Large intestine (tissue), 3 donors: ENCODE measurements at regions not wholly inside any gene's neighbourhood (a gene's known extent, or its start where the extent isn't known, plus 50 kb on each side); places are given as distances from the start of the nearest gene placed in this dataset.

Experiments
- DNase-seq, 2 donors: peaks; one replicate each; pipeline versions ENCODE4 v3.0.0 to v3.0.0-alpha.2; 2013
- H3K27ac ChIP-seq: one replicate; pipeline ENCODE4 v1.5.1; 2013; ENCODE audit warnings: low read length
- H3K27me3 ChIP-seq: 2 replicates; pipeline ENCODE4 v1.6.1; 2013; ENCODE audit warnings: low read length; ENCODE audit not compliant: control insufficient read depth, insufficient read depth
- H3K36me3 ChIP-seq: 2 replicates; pipeline ENCODE4 v1.6.1; 2013; ENCODE audit warnings: low read length; ENCODE audit not compliant: control insufficient read depth, insufficient read depth
- H3K4me1 ChIP-seq: one replicate; pipeline ENCODE4 v1.6.1; 2013; ENCODE audit warnings: low read length; ENCODE audit not compliant: control insufficient read depth, insufficient read depth
- H3K4me3 ChIP-seq: one replicate; pipeline ENCODE4 v1.5.1; 2013; ENCODE audit warnings: low read length
- H3K9me3 ChIP-seq: one replicate; pipeline ENCODE4 v1.6.1; 2013; ENCODE audit warnings: mild to moderate bottlenecking, low read depth, low read length, moderate library complexity; ENCODE audit not compliant: control insufficient read depth
- WGBS: methylation state at CpG from one replicate; pipeline ENCODE4 v1.1.5; 2013; ENCODE audit warnings: low lambda C conversion rate; ENCODE audit not compliant: insufficient coverage; 5-methylcytosine and 5-hydroxymethylcytosine counted together

DNA sequence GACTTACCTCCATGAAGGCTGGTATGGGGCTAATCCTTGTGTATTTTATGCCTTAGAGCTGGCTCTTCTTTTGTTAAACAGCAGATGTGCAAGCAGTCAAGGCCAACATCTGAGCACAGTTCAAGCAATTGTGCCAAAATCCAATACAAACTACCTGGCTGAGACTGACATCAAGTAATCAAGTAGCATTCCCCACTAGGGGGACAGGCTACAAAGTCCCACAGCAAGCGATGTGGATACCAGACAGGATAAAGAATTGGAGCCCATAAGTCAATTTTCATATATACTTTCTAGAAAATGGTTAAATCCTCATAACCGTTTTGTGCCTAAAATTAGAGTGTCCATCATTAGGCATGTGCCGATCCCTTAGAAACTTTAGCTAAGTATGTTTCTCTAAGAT, 675.8 kb downstream of the DIAPH3 start:
- no peak overlapping the region for H3K4me3 ChIP-seq
- DNase-seq, result no peak
- no peaks in the 10 kb centered on the region for H3K4me1 ChIP-seq
- H3K9me3 ChIP-seq, result no peaks in the 10 kb centered on the region
- no peak overlapping the region for H3K27ac ChIP-seq
- no peaks in the 10 kb centered on the region for H3K36me3 ChIP-seq
- peaks cover 2% of the 10 kb centered on the region for H3K27me3 ChIP-seq
- WGBS, result 100% methylated on average over 2 of the region's 3 CpGs

DNA sequence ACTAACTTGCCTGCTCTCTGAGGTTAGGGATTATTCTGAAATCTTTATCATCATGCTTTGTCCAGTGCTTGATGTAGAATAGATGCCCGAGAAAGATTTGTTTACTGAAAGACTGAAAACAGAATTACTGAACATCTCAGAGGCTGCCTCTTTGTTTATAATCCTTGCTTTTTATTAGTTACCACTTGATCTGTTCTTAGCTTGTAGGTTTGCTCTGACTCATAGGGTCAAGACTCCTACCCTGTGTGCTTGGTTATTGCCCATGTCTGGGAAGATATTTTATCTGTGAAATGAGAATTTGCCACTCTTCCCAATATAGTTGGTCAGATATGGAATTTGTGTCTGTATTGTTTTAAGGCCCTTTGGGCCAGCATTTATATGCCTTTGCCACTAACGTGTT, 675.3 kb downstream of the DIAPH3 start:
- Histone ChIP-seq H3K4me1 (no peaks in the 10 kb centered on the region), H3K4me3 (no peak overlapping the region), H3K36me3 (no peaks in the 10 kb centered on the region), H3K9me3 (no peaks in the 10 kb centered on the region), H3K27me3 (peaks cover 2% of the 10 kb centered on the region), H3K27ac (no peak overlapping the region)
- WGBS, result 17% methylated on average over 1 of the region's 2 CpGs
- no peak for DNase-seq

DNA sequence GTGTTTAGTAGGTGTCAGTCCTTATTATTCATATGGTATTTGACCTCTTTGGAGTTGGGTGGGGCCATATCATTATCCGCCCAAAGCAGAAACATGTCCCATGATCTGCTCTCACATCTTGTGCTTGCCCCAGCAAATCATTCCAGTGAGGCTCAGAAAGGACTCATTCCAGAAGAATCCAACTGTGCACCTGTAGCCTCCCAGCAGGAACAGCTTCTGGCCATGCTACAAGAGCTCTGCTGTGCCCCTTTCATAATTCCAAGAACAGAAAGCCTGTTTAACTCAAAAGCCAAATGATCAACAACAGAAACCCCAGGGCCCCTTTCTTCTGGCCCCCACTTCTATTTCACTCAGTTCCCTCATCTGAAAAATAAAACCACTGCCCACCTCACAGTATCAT, 673.1 kb downstream of the DIAPH3 start:
- WGBS, result no CpG with 5 or more reads among the region's 1 CpG
- H3K9me3 ChIP-seq, result no peaks in the 10 kb centered on the region
- no peak for DNase-seq
- H3K27ac ChIP-seq, result no peak overlapping the region
- H3K27me3 ChIP-seq, result peaks cover 2% of the 10 kb centered on the region
- no peaks in the 10 kb centered on the region for H3K4me1 ChIP-seq
- H3K36me3 ChIP-seq, result no peaks in the 10 kb centered on the region
- no peak overlapping the region for H3K4me3 ChIP-seq

DNA sequence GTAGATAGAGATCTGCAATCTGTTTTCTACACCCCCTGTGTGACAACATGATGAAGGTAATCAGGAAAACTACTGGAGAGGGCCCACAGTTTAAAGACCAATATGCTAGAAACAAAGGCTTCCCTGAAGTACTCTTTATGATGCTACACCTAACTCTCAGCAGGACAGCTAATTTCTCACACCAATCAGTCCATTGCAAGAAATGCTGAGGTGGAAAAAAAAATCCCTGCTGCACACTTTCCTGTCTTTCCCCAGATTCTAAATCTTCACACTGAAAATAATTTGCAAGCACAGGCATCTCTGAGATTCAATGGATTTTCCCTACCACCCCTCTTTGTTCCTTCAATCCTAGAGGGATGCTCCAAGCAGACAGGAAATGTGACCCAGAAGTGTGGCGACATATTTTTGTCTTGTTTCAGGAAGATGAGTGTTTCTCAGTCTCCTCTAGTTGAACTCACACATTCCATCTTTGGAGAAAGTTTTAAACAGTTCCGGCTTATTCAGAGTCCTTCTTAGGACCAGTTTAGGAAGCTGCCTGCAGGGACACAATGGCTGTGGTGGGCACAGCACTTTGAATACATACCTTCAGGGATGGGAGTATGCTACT, 671.6 kb downstream of the DIAPH3 start:
- no peaks in the 10 kb centered on the region for H3K36me3 ChIP-seq
- no peak for DNase-seq
- WGBS, result no CpG with 5 or more reads among the region's 2 CpGs

DNA sequence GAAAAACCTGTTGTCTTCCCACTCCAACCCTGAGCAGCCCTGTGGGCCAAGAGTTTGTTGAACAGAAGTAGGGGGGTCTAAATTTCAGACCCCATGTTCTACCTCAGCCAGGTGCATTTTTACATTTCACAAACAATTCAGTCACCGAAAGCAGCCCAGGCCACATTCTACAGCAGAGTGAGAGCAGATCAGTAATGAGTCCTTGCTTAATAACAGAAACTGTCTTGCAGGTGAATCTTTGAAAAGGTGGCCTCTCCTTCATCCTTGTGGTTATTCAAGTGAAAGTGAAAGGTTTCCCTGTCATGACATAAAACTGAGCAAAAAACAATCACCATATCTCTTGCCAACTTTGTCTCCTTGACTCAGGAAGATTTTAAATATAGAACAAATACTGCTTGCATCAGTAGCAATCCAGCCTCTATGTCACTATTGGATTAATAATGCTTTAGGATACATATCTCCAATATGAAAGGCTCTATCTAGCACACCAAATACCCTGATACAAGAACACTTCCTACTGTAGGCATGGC, 670.2 kb downstream of the DIAPH3 start:
- peaks cover 2% of the 10 kb centered on the region for H3K27me3 ChIP-seq
- no peak for DNase-seq
- H3K9me3 ChIP-seq, result no peaks in the 10 kb centered on the region
- no peak overlapping the region for H3K27ac ChIP-seq
- no CpG with 5 or more reads among the region's 1 CpG for WGBS
- no peaks in the 10 kb centered on the region for H3K36me3 ChIP-seq
- H3K4me3 ChIP-seq, result no peak overlapping the region
- no peaks in the 10 kb centered on the region for H3K4me1 ChIP-seq

More for the DNA sequence above, 671.6 kb downstream of the DIAPH3 start:
- Histone ChIP-seq H3K27ac (no peak overlapping the region), H3K27me3 (peaks cover 2% of the 10 kb centered on the region), H3K9me3 (no peaks in the 10 kb centered on the region), H3K4me3 (no peak overlapping the region), H3K4me1 (no peaks in the 10 kb centered on the region)

DNA sequence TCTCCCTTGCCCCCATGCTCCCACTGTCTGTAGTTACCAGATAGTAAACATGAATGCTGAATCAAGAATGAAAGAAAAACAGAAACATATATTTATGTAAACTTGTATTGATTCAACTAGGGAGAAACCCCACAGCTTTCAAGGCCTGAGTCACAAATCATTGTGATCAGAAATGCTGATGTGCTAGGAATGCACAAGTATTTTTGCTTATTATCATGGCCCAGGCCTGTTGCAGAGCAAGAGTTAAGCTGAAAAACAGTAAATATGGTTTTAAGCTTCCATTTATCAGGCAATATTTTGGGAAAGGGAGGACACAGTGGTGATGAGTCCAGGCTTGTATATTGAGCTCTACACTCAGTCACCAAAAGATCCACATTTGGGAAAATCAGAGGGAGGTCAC, 669.6 kb downstream of the DIAPH3 start:
- peaks cover 2% of the 10 kb centered on the region for H3K27me3 ChIP-seq

DNA sequence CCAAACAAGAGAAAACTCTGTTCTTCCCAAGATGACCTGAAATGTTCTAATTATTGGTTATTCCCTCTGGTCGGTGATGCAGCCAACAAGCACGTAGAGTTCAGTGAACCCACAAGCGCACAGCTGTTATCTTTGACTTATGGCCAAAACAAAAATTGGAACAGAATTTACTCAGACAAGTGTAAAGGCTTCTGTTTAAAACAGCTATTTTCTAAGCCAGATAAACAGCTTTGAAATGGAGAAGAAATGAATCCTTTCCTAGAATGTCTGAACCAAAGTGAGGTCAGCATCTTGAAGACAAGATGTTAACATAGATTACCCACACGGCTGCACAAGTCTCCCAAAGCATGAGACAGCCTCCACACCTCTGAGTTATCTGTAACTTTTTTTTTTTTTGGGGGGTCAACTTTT, 669.2 kb downstream of the DIAPH3 start:
- Histone ChIP-seq H3K36me3 (no peaks in the 10 kb centered on the region), H3K27ac (no peak overlapping the region), H3K9me3 (no peaks in the 10 kb centered on the region), H3K4me3 (no peak overlapping the region), H3K27me3 (peaks cover 2% of the 10 kb centered on the region), H3K4me1 (no peaks in the 10 kb centered on the region)
- WGBS, result no CpG with 5 or more reads among the region's 4 CpGs
- DNase-seq, result peak in 1 of 2 donors; percentile 16

More for the DNA sequence above, 669.6 kb downstream of the DIAPH3 start:
- Histone ChIP-seq H3K9me3 (no peaks in the 10 kb centered on the region), H3K4me1 (no peaks in the 10 kb centered on the region), H3K4me3 (no peak overlapping the region), H3K36me3 (no peaks in the 10 kb centered on the region), H3K27ac (no peak overlapping the region)
- no peak for DNase-seq

DNA sequence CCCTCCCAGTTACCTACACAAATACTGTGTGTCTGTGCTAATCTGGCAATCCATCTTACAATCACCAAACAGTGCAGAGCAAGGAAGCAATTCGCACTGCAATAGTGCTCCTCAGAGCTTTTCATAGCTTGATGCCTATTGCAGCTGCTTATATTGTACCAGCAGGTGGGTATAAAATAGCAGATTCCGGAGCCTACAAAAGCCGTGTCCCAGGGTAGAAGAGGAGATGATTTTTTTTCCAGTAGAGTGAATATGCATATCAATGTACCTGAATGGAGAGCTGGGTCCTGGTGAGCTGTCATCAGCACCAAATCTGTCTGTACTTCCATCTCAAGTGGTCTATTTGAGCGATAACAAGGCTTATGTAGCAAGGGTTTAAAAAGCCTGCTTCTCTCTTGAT, 668.4 kb downstream of the DIAPH3 start:
- Histone ChIP-seq H3K36me3 (no peaks in the 10 kb centered on the region), H3K27me3 (peaks cover 2% of the 10 kb centered on the region), H3K27ac (no peak overlapping the region), H3K4me3 (no peak overlapping the region), H3K4me1 (no peaks in the 10 kb centered on the region), H3K9me3 (no peaks in the 10 kb centered on the region)
- no peak for DNase-seq
- WGBS, result no CpG with 5 or more reads among the region's 4 CpGs

DNA sequence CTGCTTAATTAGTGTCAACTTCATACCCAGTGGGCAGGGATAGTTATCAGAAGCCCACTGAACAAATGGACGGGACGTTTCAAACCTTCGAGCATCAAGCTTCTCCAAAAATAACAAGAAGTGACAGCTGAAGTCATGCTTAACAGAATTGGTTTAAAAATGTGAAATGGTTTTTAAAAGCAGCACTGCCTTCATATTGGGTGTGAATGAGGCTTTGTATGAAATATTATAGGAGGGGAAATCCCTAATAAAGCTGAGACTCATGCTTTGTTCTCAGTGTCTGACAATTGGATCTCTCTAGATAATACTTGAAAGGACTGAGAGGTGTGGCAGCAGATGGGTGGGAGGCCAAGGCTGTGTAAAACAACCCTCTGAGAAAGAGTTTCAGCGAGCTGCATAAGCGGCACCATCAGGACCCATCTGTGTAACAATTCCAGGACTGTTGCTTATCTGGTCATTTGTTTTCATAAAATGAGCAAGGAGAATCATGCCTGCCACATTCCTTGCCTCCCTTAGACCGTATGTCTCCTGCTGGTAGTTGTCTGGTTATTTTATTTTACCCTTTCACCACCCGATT, 667.7 kb downstream of the DIAPH3 start:
- Histone ChIP-seq H3K36me3 (no peaks in the 10 kb centered on the region), H3K4me3 (no peak overlapping the region), H3K27me3 (no peaks in the 10 kb centered on the region), H3K27ac (no peak overlapping the region), H3K4me1 (no peaks in the 10 kb centered on the region), H3K9me3 (no peaks in the 10 kb centered on the region)
- 60% methylated on average over 1 of the region's 7 CpGs for WGBS
- no peak for DNase-seq

DNA sequence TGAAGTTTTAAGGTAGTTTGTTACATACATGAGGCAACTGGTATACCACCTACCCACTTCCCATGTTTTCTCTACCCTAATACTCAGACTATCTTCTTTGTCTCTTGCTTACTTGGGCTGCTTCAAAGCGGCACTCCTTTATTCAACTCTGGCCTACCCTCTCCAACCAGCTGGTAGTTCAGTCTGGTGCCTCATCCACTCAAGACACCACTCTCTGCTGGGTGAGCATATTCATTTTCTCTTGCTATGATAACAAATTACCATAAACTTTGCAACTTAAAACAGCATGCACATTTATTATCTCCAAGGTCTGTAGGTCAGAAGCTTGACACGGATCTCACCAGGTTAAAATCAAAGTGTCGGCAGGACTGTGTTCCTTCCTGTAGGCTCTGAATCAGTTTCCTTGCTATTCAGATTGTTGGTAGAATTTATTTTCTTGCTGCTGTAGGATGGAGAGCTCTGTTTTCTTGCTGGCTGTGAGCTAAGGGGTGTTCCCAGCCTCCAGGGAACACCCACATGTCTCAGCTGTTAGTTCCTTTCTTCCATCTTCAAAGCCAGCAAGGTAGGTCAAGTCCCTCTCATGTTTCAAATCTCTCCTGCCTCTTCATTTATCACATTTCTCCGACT, 666.0 kb downstream of the DIAPH3 start:
- H3K27ac ChIP-seq, result no peak overlapping the region
- H3K4me1 ChIP-seq, result no peaks in the 10 kb centered on the region
- no peak overlapping the region for H3K4me3 ChIP-seq
- no peaks in the 10 kb centered on the region for H3K9me3 ChIP-seq
- no peaks in the 10 kb centered on the region for H3K27me3 ChIP-seq
- H3K36me3 ChIP-seq, result no peaks in the 10 kb centered on the region
- no peak for DNase-seq
- no CpG with 5 or more reads among the region's 4 CpGs for WGBS
